Endothelial cell of umbilical vein (primary cell): ENCODE measurements at regions not wholly inside any gene's neighbourhood (a gene's known extent, or its start where the extent isn't known, plus 50 kb on each side); places are given as distances from the start of the nearest gene placed in this dataset.

ENCODE experiments used
- BruUV-seq: library from RNA; stranded (reverse); fragments of 400-500 nt; replicated peaks from 2 replicates; lab custom pipeline; 2021; lab: Mats Ljungman, UMichigan
- CTCF ChIA-PET: fragments of 300-600, 350-600 bp; sonication (Branson Sonifier 250); formaldehyde crosslinking; loops from one replicate; lab custom pipeline; 2021; ENCODE audit warnings: antibody characterized with exemption, inconsistent platforms; lab: Charles Lee
- POLR2A ChIA-PET: fragments of 300-600, 350-600 bp; sonication (Branson Sonifier 250); formaldehyde crosslinking; loops from one replicate; lab custom pipeline; 2021; ENCODE audit warnings: antibody characterized with exemption, inconsistent platforms; lab: Charles Lee
- DNase-seq: peaks from one replicate; pipeline ENCODE4 v3.0.0-alpha.2; 2011; ENCODE audit warnings: low read depth, low spot score
- FAIRE-seq: peaks from 2 replicates; lab custom pipeline; 2011; peaks lifted over from hg19 to GRCh38; lab: Jason Lieb, UNC
- H2AFZ ChIP-seq: 2 replicates; pipeline ENCODE4 v1.6.0; 2012; ENCODE audit warnings: low read depth, low read length, control low read depth, inconsistent platforms
- H3K27ac ChIP-seq: 2 replicates; pipeline ENCODE4 v1.5.1; 2011; ENCODE audit warnings: low read depth, mild to moderate bottlenecking, control low read depth, low read length, moderate library complexity; ENCODE audit not compliant: insufficient read depth
- H3K27me3 ChIP-seq, 2 experiments: 2 replicates each; pipeline versions ENCODE4 v1.6.0 to v1.6.1; 2011; ENCODE audit warnings: low read length in 2 of 2, mixed read lengths in 1 of 2; ENCODE audit not compliant: control insufficient read depth in 2 of 2, insufficient read depth in 2 of 2
- H3K36me3 ChIP-seq, 2 experiments: 2 replicates in 1 of 2; 3 replicates in 1 of 2; pipeline ENCODE4 v1.5.1; 2011; ENCODE audit warnings: low read length in 2 of 2, mild to moderate bottlenecking in 1 of 2, moderate library complexity in 1 of 2; ENCODE audit not compliant: control insufficient read depth in 2 of 2, insufficient read depth in 2 of 2; ENCODE audit errors: extremely low read depth in 1 of 2
- H3K4me1 ChIP-seq: 3 replicates; pipeline ENCODE4 v1.5.1; 2011; ENCODE audit warnings: mild to moderate bottlenecking, low read length; ENCODE audit not compliant: control insufficient read depth, insufficient read depth; ENCODE audit errors: extremely low read depth
- H3K4me2 ChIP-seq: 2 replicates; pipeline ENCODE4 v1.6.1; 2011; ENCODE audit warnings: low read length, control low read depth, mixed read lengths; ENCODE audit not compliant: insufficient read depth
- H3K4me3 ChIP-seq, 3 experiments: fragments of 200-600 bp in 1 of 3; sonication (generic), shearing (Covaris generic) in 1 of 3; replicated peaks in 1 of 3; 2 replicates each; pipeline ENCODE4 v1.5.1; 2011 to 2016; ENCODE audit warnings: control low read depth in 3 of 3, low read length in 3 of 3, mild to moderate bottlenecking in 2 of 3, inconsistent platforms in 1 of 3, low read depth in 1 of 3, moderate library complexity in 1 of 3; ENCODE audit not compliant: insufficient read depth in 1 of 3
- H3K79me2 ChIP-seq: 2 replicates; pipeline ENCODE4 v1.6.0; 2012; ENCODE audit warnings: low read length, inconsistent platforms; ENCODE audit not compliant: control insufficient read depth, insufficient read depth
- H3K9ac ChIP-seq: replicated peaks from 2 replicates; pipeline ENCODE3; 2011; ENCODE audit warnings: low read length, control low read depth; ENCODE audit not compliant: insufficient read depth; ENCODE audit errors: extremely low read depth
- H3K9me1 ChIP-seq: replicated peaks from 3 replicates; pipeline ENCODE4 v1.6.0; 2011; ENCODE audit warnings: mild to moderate bottlenecking, low read length; ENCODE audit not compliant: control insufficient read depth, insufficient read depth; ENCODE audit errors: extremely low read depth
- H3K9me3 ChIP-seq: replicated peaks from 2 replicates; pipeline ENCODE4 v1.5.1; 2012; ENCODE audit warnings: low read length, inconsistent platforms; ENCODE audit not compliant: control insufficient read depth, insufficient read depth
- H4K20me1 ChIP-seq: replicated peaks from 2 replicates; pipeline ENCODE3; 2011; ENCODE audit warnings: mild to moderate bottlenecking, low read length; ENCODE audit not compliant: control insufficient read depth, insufficient read depth; ENCODE audit errors: extremely low read depth
- EZH2 ChIP-seq: IDR thresholded peaks from 2 replicates; pipeline ENCODE4 v1.6.1; 2012; ENCODE audit warnings: borderline replicate concordance, low read depth, mild to moderate bottlenecking, moderate library complexity, low read length, inconsistent platforms; ENCODE audit not compliant: severe bottlenecking
- FOS ChIP-seq: IDR thresholded peaks from 2 replicates; pipeline ENCODE4 v1.6.1; 2011; ENCODE audit warnings: mild to moderate bottlenecking, low read length, moderate library complexity, borderline replicate concordance; ENCODE audit not compliant: insufficient read depth
- GATA2 ChIP-seq: IDR thresholded peaks from 2 replicates; pipeline ENCODE4 v1.7.0; 2011; ENCODE audit warnings: low read depth, mild to moderate bottlenecking, moderate library complexity, mixed read lengths, low read length; ENCODE audit not compliant: insufficient read length, insufficient read depth
- JUN ChIP-seq: IDR thresholded peaks from 2 replicates; pipeline ENCODE4 v1.6.1; 2011; ENCODE audit warnings: borderline replicate concordance, low read depth; ENCODE audit not compliant: insufficient read length, insufficient read depth
- MYC ChIP-seq: IDR thresholded peaks from one replicate; pipeline ENCODE4 v1.6.1; 2011; ENCODE audit warnings: mild to moderate bottlenecking, low read depth, low read length
- POLR2A ChIP-seq: IDR thresholded peaks from 2 replicates; pipeline ENCODE4 v1.6.1; 2012; ENCODE audit warnings: low read depth, mild to moderate bottlenecking, control low read depth, low read length
- POLR2AphosphoS5 ChIP-seq: IDR thresholded peaks from 2 replicates; pipeline ENCODE4 v1.6.1; 2012; ENCODE audit warnings: low read depth, mild to moderate bottlenecking, control low read depth, low read length, moderate library complexity; ENCODE audit not compliant: insufficient read depth
- dilution Hi-C: fragments of 300-500 bp; cut with MboI; formaldehyde crosslinking; loops from one replicate; pipeline ENCODE4 v1.15.0; 2019; ENCODE audit warnings: low sequenced_read_pairs; ENCODE audit not compliant: extremely low pct_ligation_motif_present
- intact Hi-C: fragments of 100-400 bp; cut with micrococcal nuclease; formaldehyde crosslinking; loops from one replicate; pipeline ENCODE4 v1.10.0; 2022
- TF ChIP-seq, protein P1 (sequence below): IDR thresholded peaks from 2 replicates; pipeline ENCODE4 v1.6.1; 2011; ENCODE audit not compliant: insufficient read depth, insufficient read length
- TF ChIP-seq, protein P2 (sequence below), 2 donors: IDR thresholded peaks; 1 replicate in 1 of 2; 2 replicates in 1 of 2; pipeline ENCODE4 v1.5.1; 2011; ENCODE audit warnings: low read length in 2 of 2, mild to moderate bottlenecking in 2 of 2, moderate library complexity in 2 of 2, control low read depth in 1 of 2, inconsistent platforms in 1 of 2, low read depth in 1 of 2; ENCODE audit not compliant: insufficient read depth in 1 of 2; ENCODE audit errors: extremely low read depth in 1 of 2

DNA sequence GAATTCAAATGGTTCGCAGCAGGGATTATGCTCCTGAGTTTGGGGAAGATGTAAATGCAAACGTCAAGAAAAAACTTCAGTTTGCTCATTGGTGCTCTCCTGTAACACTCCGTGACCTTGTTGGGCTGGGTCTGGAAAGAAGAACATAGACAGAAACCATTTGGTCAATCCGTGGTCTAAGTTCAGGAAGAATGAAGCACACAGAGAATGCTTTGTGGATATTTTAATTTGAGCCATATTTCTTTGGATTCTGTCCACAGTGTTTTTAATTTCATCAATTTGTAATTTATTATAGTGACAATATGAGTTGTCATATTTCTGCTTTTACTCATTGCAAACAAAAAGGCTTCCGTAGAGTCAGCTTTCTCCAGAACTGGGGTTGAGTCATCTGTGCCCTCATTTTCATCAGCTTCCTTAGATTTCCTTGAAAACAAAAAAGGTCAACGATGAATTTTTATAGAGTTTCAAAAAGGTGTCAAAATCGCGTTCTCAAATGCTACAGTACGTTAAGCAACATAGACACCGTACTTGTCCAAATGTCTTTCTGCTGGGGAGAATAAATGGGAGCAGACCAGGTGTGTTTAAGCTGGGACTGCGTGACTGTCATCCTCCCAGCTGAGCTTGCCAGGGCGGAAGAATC, 606.4 kb downstream of the RNF144A start:
- ChIA-PET CTCF (no interaction called here), POLR2A (no interaction called here)
- H3K9ac ChIP-seq = no peak overlapping the region
- H3K4me2 ChIP-seq = no peak overlapping the region
- no peaks in the 10 kb centered on the region for H3K9me1 ChIP-seq
- no peaks in the 10 kb centered on the region for H4K20me1 ChIP-seq
- no peaks in the 10 kb centered on the region for H3K27me3 ChIP-seq
- DNase-seq (no peak), FAIRE-seq (no peak)
- H3K4me3 ChIP-seq = no peak overlapping the region
- TF ChIP-seq, protein P1, sequence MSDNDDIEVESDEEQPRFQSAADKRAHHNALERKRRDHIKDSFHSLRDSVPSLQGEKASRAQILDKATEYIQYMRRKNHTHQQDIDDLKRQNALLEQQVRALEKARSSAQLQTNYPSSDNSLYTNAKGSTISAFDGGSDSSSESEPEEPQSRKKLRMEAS = no peak
- TF ChIP-seq, protein P2, sequence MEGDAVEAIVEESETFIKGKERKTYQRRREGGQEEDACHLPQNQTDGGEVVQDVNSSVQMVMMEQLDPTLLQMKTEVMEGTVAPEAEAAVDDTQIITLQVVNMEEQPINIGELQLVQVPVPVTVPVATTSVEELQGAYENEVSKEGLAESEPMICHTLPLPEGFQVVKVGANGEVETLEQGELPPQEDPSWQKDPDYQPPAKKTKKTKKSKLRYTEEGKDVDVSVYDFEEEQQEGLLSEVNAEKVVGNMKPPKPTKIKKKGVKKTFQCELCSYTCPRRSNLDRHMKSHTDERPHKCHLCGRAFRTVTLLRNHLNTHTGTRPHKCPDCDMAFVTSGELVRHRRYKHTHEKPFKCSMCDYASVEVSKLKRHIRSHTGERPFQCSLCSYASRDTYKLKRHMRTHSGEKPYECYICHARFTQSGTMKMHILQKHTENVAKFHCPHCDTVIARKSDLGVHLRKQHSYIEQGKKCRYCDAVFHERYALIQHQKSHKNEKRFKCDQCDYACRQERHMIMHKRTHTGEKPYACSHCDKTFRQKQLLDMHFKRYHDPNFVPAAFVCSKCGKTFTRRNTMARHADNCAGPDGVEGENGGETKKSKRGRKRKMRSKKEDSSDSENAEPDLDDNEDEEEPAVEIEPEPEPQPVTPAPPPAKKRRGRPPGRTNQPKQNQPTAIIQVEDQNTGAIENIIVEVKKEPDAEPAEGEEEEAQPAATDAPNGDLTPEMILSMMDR (IDR thresholded peaks at IDR 0.05; ENCODE audit: extremely low read depth in 1 of 2, insufficient read depth in 1 of 2, low read depth in 1 of 2, low read length in 2 of 2) = no peak
- TF ChIP-seq FOS (no peak), MYC (no peak), JUN (no peak), POLR2A (no peak), EZH2 (no peak), GATA2 (no peak), POLR2AphosphoS5 (no peak)
- no peak overlapping the region for H2AFZ ChIP-seq
- no TSS peak for BruUV-seq
- peaks cover 5% of the 10 kb centered on the region for H3K9me3 ChIP-seq
- no peak overlapping the region for H3K27ac ChIP-seq
- no peaks in the 10 kb centered on the region for H3K4me1 ChIP-seq
- H3K79me2 ChIP-seq = no peaks in the 10 kb centered on the region
- dilution Hi-C loops (no loop called here), intact Hi-C loops (no loop called here)
- H3K36me3 ChIP-seq = no peaks in the 10 kb centered on the region
